ENCODE measurements at regions not wholly inside any gene's neighbourhood (a gene's known extent, or its start where the extent isn't known, plus 50 kb on each side); places are given as distances from the start of the nearest gene placed in this dataset.

DNA sequence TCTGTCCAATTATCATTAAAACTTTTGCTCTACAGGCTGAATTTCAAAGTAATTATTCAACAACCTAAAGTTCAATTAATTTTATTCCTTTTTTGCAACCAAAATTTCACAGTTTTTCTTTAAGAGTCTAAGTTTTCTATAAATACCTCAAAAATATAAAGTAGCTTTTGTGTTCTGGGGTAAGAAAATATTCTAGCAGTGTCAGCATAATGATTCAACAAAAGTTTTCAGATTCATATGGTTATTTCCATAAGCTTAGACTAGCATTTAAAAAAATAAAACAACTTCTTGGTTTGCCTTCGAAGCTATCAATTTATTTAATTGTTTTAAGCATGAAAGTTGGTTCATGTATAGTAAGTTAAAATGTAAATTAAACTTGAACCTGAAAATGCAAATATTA, 1962.3 kb upstream of the CDH6 start:
- Histone ChIP-seq H4K20me1 (replicated peaks in 1 of 2; ENCODE audit: control insufficient read depth in 1 of 2, insufficient read depth in 2 of 2, low read length in 2 of 2) (no peaks in the 10 kb centered on the region), H3K27me3 (replicated peaks in 1 of 4; ENCODE audit: control insufficient read depth in 3 of 4, extremely low read depth in 1 of 4, insufficient read depth in 3 of 4, low read length in 3 of 4) (no peaks in the 10 kb centered on the region), H3K27ac (ENCODE audit: low read depth, low read length) (no peak overlapping the region), H4K5ac (ENCODE audit: insufficient read length, low read depth, low read length) (no peak overlapping the region), H3K14ac (ENCODE audit: insufficient read length) (no peak overlapping the region), H3K23ac (ENCODE audit: insufficient read length) (no peak overlapping the region), H3K79me2 (ENCODE audit: control insufficient read depth in 1 of 2, insufficient read depth in 2 of 2, low read length in 2 of 2) (no peaks in the 10 kb centered on the region), H2AFZ (ENCODE audit: low read length) (no peak overlapping the region), H3K18ac (ENCODE audit: extremely low read depth, low read length) (no peak overlapping the region), H3K56ac (replicated peaks; ENCODE audit: insufficient read length, low read depth, low read length) (no peak overlapping the region), H3K4me1 (replicated peaks in 1 of 4; ENCODE audit: control insufficient read depth in 3 of 4, insufficient read depth in 4 of 4, low read length in 3 of 4) (no peaks in the 10 kb centered on the region), H2BK120ac (replicated peaks; ENCODE audit: low read depth, low read length) (no peak overlapping the region), H3K9me3 (ENCODE audit: insufficient read depth in 2 of 2, low read depth in 1 of 2, low read length in 1 of 2) (no peaks in the 10 kb centered on the region), H2AK5ac (ENCODE audit: low read depth, low read length) (no peak overlapping the region), H3K4me2 (ENCODE audit: insufficient read depth in 1 of 2, low read depth in 2 of 2, low read length in 2 of 2) (no peak overlapping the region), H3K36me3 (ENCODE audit: control insufficient read depth in 2 of 4, insufficient read depth in 4 of 4, low read length in 3 of 4) (no peaks in the 10 kb centered on the region), H2BK15ac (ENCODE audit: low read length) (no peak overlapping the region), H2BK20ac (ENCODE audit: low read length) (no peak overlapping the region), H2BK5ac (ENCODE audit: low read depth, low read length) (no peak overlapping the region), H4K8ac (ENCODE audit: extremely low read depth, insufficient read depth, low read length) (no peak overlapping the region), H3K79me1 (ENCODE audit: low read depth, low read length) (no peaks in the 10 kb centered on the region), H3K23me2 (ENCODE audit: low read depth, low read length) (no peaks in the 10 kb centered on the region), H3K4me3 (ENCODE audit: extremely low read depth in 1 of 4, insufficient read depth in 2 of 4, low read depth in 3 of 4, low read length in 4 of 4) (no peak overlapping the region), H3K4ac (replicated peaks; ENCODE audit: insufficient read length, low read depth, low read length) (no peak overlapping the region), H2BK12ac (ENCODE audit: low read depth, low read length) (no peak overlapping the region), H3K9ac (replicated peaks in 1 of 4; ENCODE audit: extremely low read depth in 1 of 4, low read depth in 3 of 4, low read length in 3 of 4) (no peak overlapping the region), H4K91ac (replicated peaks; ENCODE audit: insufficient read length, low read length) (no peak overlapping the region)
- ChIA-PET CTCF (ENCODE audit: partially characterized antibody) (interaction anchor here (1.6 kb wide), 1 partner anchor 13 kb away, joined by 7 read pairs; no protein-coding TSS in a partner anchor), POLR2A (ENCODE audit: partially characterized antibody) (no interaction called here)
- FAIRE-seq (no peak), DNase-seq (ENCODE audit: low read depth in 1 of 2, low spot score in 2 of 2) (no peak)
- 94% methylated on average over 1 of the region's 1 CpG; no CpG with 5 or more reads in 1 of the 2 experiments for WGBS, 2 experiments (ENCODE audit: extremely low coverage in 1 of 2, insufficient coverage in 1 of 2, insufficient read length in 1 of 2, insufficient replicate concordance in 2 of 2, low coverage in 1 of 2, low lambda C conversion rate in 2 of 2, missing lambda C conversion rate in 1 of 2)
- TF ChIP-seq, protein P1, sequence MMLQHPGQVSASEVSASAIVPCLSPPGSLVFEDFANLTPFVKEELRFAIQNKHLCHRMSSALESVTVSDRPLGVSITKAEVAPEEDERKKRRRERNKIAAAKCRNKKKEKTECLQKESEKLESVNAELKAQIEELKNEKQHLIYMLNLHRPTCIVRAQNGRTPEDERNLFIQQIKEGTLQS (IDR thresholded peaks at IDR 0.05; ENCODE audit: insufficient read depth, low read depth, low read length): no peak
- TF ChIP-seq SIRT6 (IDR thresholded peaks at IDR 0.05; ENCODE audit: low read length) (no peak), BCL11A (IDR thresholded peaks at IDR 0.05; ENCODE audit: low read depth in 2 of 2, low read length in 2 of 2) (no peak), CBX5 (IDR thresholded peaks at IDR 0.05; ENCODE audit: low read depth, low read length) (no peak), CBX8 (IDR thresholded peaks at IDR 0.05; ENCODE audit: borderline replicate concordance, low read depth, low read length) (no peak)

All from H1 (cell line).